ENCODE measurements at regions not wholly inside any gene's neighbourhood (a gene's known extent, or its start where the extent isn't known, plus 50 kb on each side); places are given as distances from the start of the nearest gene placed in this dataset.

GRCh38 chr3:168307893-168308292 lies 212.2 kb upstream of the GOLIM4 start:
- no peak overlapping the region for H2AFZ ChIP-seq
- ChIA-PET POLR2A (ENCODE audit: unreplicated experiment) (no interaction called here), CTCF (no interaction called here)
- no peaks in the 10 kb centered on the region for H3K79me2 ChIP-seq (ENCODE audit: low read depth)
- no TSS peak for BruUV-seq (replicated peaks)
- H3K4me1 ChIP-seq (replicated peaks; ENCODE audit: insufficient read depth) = no peaks in the 10 kb centered on the region
- peaks cover 5% of the 10 kb centered on the region for H3K9me3 ChIP-seq (ENCODE audit: insufficient read depth, low read depth)
- no peak overlapping the region for H3K4me2 ChIP-seq
- no peak overlapping the region for H3K27ac ChIP-seq
- H3K36me3 ChIP-seq (ENCODE audit: low read depth) = no peaks in the 10 kb centered on the region
- TF ChIP-seq, protein P1, sequence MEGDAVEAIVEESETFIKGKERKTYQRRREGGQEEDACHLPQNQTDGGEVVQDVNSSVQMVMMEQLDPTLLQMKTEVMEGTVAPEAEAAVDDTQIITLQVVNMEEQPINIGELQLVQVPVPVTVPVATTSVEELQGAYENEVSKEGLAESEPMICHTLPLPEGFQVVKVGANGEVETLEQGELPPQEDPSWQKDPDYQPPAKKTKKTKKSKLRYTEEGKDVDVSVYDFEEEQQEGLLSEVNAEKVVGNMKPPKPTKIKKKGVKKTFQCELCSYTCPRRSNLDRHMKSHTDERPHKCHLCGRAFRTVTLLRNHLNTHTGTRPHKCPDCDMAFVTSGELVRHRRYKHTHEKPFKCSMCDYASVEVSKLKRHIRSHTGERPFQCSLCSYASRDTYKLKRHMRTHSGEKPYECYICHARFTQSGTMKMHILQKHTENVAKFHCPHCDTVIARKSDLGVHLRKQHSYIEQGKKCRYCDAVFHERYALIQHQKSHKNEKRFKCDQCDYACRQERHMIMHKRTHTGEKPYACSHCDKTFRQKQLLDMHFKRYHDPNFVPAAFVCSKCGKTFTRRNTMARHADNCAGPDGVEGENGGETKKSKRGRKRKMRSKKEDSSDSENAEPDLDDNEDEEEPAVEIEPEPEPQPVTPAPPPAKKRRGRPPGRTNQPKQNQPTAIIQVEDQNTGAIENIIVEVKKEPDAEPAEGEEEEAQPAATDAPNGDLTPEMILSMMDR (conservative IDR thresholded peaks at IDR 0.05) = no peak
- TF ChIP-seq EZH2 (IDR thresholded peaks at IDR 0.05; ENCODE audit: low read depth) = no peak
- intact Hi-C loops (cut with micrococcal nuclease; ENCODE audit: unreplicated experiment) = no loop called here
- DNase-seq = peak in 1 of 2 experiments; percentile 22
- H4K20me1 ChIP-seq (ENCODE audit: insufficient read depth) = no peaks in the 10 kb centered on the region
- no peaks in the 10 kb centered on the region for H3F3A ChIP-seq (ENCODE audit: insufficient read depth, low read depth)
- H3K4me3 ChIP-seq = no peak overlapping the region
- H3K27me3 ChIP-seq (ENCODE audit: insufficient read depth, low read depth) = no peaks in the 10 kb centered on the region
- no peaks in the 10 kb centered on the region for H3K9me2 ChIP-seq (ENCODE audit: insufficient read depth)

DNA sequence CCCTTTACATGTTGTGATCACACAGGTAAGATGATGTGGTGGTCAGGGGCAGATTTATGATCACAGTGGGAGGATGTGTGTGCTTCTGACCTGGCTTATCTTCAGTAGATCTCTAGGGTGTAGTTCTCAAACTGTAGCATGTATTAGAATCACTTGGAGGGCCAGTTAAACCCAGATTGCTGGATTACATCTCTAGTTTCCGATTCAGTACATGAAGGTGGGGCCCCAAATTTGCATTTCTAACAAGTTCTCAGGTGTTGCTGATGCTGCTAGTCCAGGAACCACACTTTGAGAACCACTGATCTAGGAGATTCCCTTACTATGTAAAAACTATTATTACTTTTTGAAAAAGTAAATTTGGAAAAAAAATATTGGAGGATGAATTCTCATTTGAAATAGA lies 199.3 kb upstream of the GOLIM4 start:
- intact Hi-C loops (cut with micrococcal nuclease; ENCODE audit: unreplicated experiment) = no loop called here
- no peaks in the 10 kb centered on the region for H3K9me2 ChIP-seq (ENCODE audit: insufficient read depth)
- no peaks in the 10 kb centered on the region for H3K79me2 ChIP-seq (ENCODE audit: low read depth)
- H2AFZ ChIP-seq = no peak overlapping the region
- TF ChIP-seq EZH2 (IDR thresholded peaks at IDR 0.05; ENCODE audit: low read depth) = no peak
- TF ChIP-seq, protein P1 (conservative IDR thresholded peaks at IDR 0.05) = no peak
- no peaks in the 10 kb centered on the region for H3K36me3 ChIP-seq (ENCODE audit: low read depth)
- ChIA-PET POLR2A (ENCODE audit: unreplicated experiment) (no interaction called here), CTCF (no interaction called here)
- H3K27me3 ChIP-seq (ENCODE audit: insufficient read depth, low read depth) = no peaks in the 10 kb centered on the region
- no peaks in the 10 kb centered on the region for H3K4me1 ChIP-seq (replicated peaks; ENCODE audit: insufficient read depth)
- H3K27ac ChIP-seq = no peak overlapping the region
- H3K9me3 ChIP-seq (ENCODE audit: insufficient read depth, low read depth) = no peaks in the 10 kb centered on the region
- H4K20me1 ChIP-seq (ENCODE audit: insufficient read depth) = no peaks in the 10 kb centered on the region
- no peak overlapping the region for H3K4me2 ChIP-seq
- H3F3A ChIP-seq (ENCODE audit: insufficient read depth, low read depth) = no peaks in the 10 kb centered on the region
- no peak for DNase-seq
- BruUV-seq (replicated peaks) = no TSS peak
- H3K4me3 ChIP-seq = no peak overlapping the region

- no peak for DNase-seq
- Histone ChIP-seq H3K36me3 (ENCODE audit: low read depth) (no peaks in the 10 kb centered on the region), H3K9me2 (ENCODE audit: insufficient read depth) (no peaks in the 10 kb centered on the region), H3K27ac (no peak overlapping the region), H3F3A (ENCODE audit: insufficient read depth, low read depth) (no peaks in the 10 kb centered on the region), H3K4me2 (no peak overlapping the region), H3K4me3 (no peak overlapping the region), H3K9me3 (ENCODE audit: insufficient read depth, low read depth) (no peaks in the 10 kb centered on the region), H3K27me3 (ENCODE audit: insufficient read depth, low read depth) (no peaks in the 10 kb centered on the region), H4K20me1 (ENCODE audit: insufficient read depth) (no peaks in the 10 kb centered on the region), H3K4me1 (replicated peaks; ENCODE audit: insufficient read depth) (no peaks in the 10 kb centered on the region), H2AFZ (no peak overlapping the region), H3K79me2 (ENCODE audit: low read depth) (no peaks in the 10 kb centered on the region)
- intact Hi-C loops (cut with micrococcal nuclease; ENCODE audit: unreplicated experiment) = no loop called here
- TF ChIP-seq EZH2 (IDR thresholded peaks at IDR 0.05; ENCODE audit: low read depth) = no peak
- TF ChIP-seq, protein P1 (conservative IDR thresholded peaks at IDR 0.05) = no peak
- CTCF ChIA-PET = no interaction called here
- BruUV-seq (replicated peaks) = no TSS peak
- POLR2A ChIA-PET (ENCODE audit: unreplicated experiment) = no interaction called here
These were observed 196.6 kb upstream of the GOLIM4 start for GRCh38 chr3:168292296-168292695.

Measured in PC-9 (cell line).